ENCODE measurements at regions not wholly inside any gene's neighbourhood (a gene's known extent, or its start where the extent isn't known, plus 50 kb on each side); places are given as distances from the start of the nearest gene placed in this dataset.
"Not testable (repeated sequence)": the region's sequence is repeated elsewhere in the genome, so short reads cannot be mapped to it uniquely, and the experiment has no call there.

GRCh38 chr11:100594320-100594719 is 92.8 kb upstream of the ARHGAP42 start:
- Histone ChIP-seq H3K4me3 (ENCODE audit: low read length) (no peak overlapping the region), H3K9ac (ENCODE audit: low read length) (no peak overlapping the region), H3K27me3 (ENCODE audit: control insufficient read depth, insufficient read depth, low read length) (no peaks in the 10 kb centered on the region), H3K36me3 (ENCODE audit: control insufficient read depth, insufficient read depth, low read length) (no peaks in the 10 kb centered on the region), H3K27ac (ENCODE audit: low read depth, low read length) (no peak overlapping the region), H3K4me1 (ENCODE audit: control insufficient read depth, insufficient read depth, low read length) (peaks cover 5% of the 10 kb centered on the region)

- Histone ChIP-seq H3K4me3 (ENCODE audit: low read length) (no peak overlapping the region), H3K36me3 (ENCODE audit: control insufficient read depth, insufficient read depth, low read length) (no peaks in the 10 kb centered on the region), H3K27me3 (ENCODE audit: control insufficient read depth, insufficient read depth, low read length) (no peaks in the 10 kb centered on the region), H3K9ac (ENCODE audit: low read length) (no peak overlapping the region), H3K27ac (ENCODE audit: low read depth, low read length) (no peak overlapping the region), H3K4me1 (ENCODE audit: control insufficient read depth, insufficient read depth, low read length) (no peaks in the 10 kb centered on the region)
Observed at GRCh38 chr11:100600941-100601340, 86.1 kb upstream of the ARHGAP42 start.

- no peak overlapping the region for H3K4me3 ChIP-seq (ENCODE audit: low read length)
- H3K27ac ChIP-seq (ENCODE audit: low read depth, low read length), result no peak overlapping the region
- no peak overlapping the region for H3K9ac ChIP-seq (ENCODE audit: low read length)
- no peaks in the 10 kb centered on the region for H3K36me3 ChIP-seq (ENCODE audit: control insufficient read depth, insufficient read depth, low read length)
- H3K27me3 ChIP-seq (ENCODE audit: control insufficient read depth, insufficient read depth, low read length), result no peaks in the 10 kb centered on the region
- no peaks in the 10 kb centered on the region for H3K4me1 ChIP-seq (ENCODE audit: control insufficient read depth, insufficient read depth, low read length)
Observed at GRCh38 chr11:100602716-100603115, 84.4 kb upstream of the ARHGAP42 start.

- not testable (repeated sequence) for H3K36me3 ChIP-seq (ENCODE audit: control insufficient read depth, insufficient read depth, low read length); H3K27me3 ChIP-seq (ENCODE audit: control insufficient read depth, insufficient read depth, low read length); H3K9ac ChIP-seq (ENCODE audit: low read length); H3K4me1 ChIP-seq (ENCODE audit: control insufficient read depth, insufficient read depth, low read length); H3K4me3 ChIP-seq (ENCODE audit: low read length); H3K27ac ChIP-seq (ENCODE audit: low read depth, low read length)
Observed at GRCh38 chr11:100607761-100608160, 79.3 kb upstream of the ARHGAP42 start.

- Histone ChIP-seq H3K27ac (ENCODE audit: low read depth, low read length) (no peak overlapping the region), H3K27me3 (ENCODE audit: control insufficient read depth, insufficient read depth, low read length) (no peaks in the 10 kb centered on the region), H3K4me1 (ENCODE audit: control insufficient read depth, insufficient read depth, low read length) (no peaks in the 10 kb centered on the region), H3K9ac (ENCODE audit: low read length) (no peak overlapping the region), H3K4me3 (ENCODE audit: low read length) (no peak overlapping the region), H3K36me3 (ENCODE audit: control insufficient read depth, insufficient read depth, low read length) (no peaks in the 10 kb centered on the region)
Observed at GRCh38 chr11:100612766-100613165, 74.3 kb upstream of the ARHGAP42 start.

GRCh38 chr11:100618914-100619313 is 68.2 kb upstream of the ARHGAP42 start:
- Histone ChIP-seq H3K27me3 (ENCODE audit: control insufficient read depth, insufficient read depth, low read length) (no peaks in the 10 kb centered on the region), H3K36me3 (ENCODE audit: control insufficient read depth, insufficient read depth, low read length) (no peaks in the 10 kb centered on the region), H3K4me1 (ENCODE audit: control insufficient read depth, insufficient read depth, low read length) (no peaks in the 10 kb centered on the region), H3K27ac (ENCODE audit: low read depth, low read length) (no peak overlapping the region), H3K4me3 (ENCODE audit: low read length) (no peak overlapping the region), H3K9ac (ENCODE audit: low read length) (no peak overlapping the region)

GRCh38 chr11:100619484-100619883 is 67.6 kb upstream of the ARHGAP42 start:
- H3K27me3 ChIP-seq (ENCODE audit: control insufficient read depth, insufficient read depth, low read length), result no peaks in the 10 kb centered on the region
- H3K4me3 ChIP-seq (ENCODE audit: low read length), result no peak overlapping the region
- H3K27ac ChIP-seq (ENCODE audit: low read depth, low read length), result no peak overlapping the region
- no peak overlapping the region for H3K9ac ChIP-seq (ENCODE audit: low read length)
- no peaks in the 10 kb centered on the region for H3K36me3 ChIP-seq (ENCODE audit: control insufficient read depth, insufficient read depth, low read length)
- no peaks in the 10 kb centered on the region for H3K4me1 ChIP-seq (ENCODE audit: control insufficient read depth, insufficient read depth, low read length)

- Histone ChIP-seq H3K27ac (ENCODE audit: low read depth, low read length) (no peak overlapping the region), H3K9ac (ENCODE audit: low read length) (no peak overlapping the region), H3K27me3 (ENCODE audit: control insufficient read depth, insufficient read depth, low read length) (no peaks in the 10 kb centered on the region), H3K4me1 (ENCODE audit: control insufficient read depth, insufficient read depth, low read length) (no peaks in the 10 kb centered on the region), H3K36me3 (ENCODE audit: control insufficient read depth, insufficient read depth, low read length) (no peaks in the 10 kb centered on the region), H3K4me3 (ENCODE audit: low read length) (no peak overlapping the region)
Observed at GRCh38 chr11:100622404-100622803, 64.7 kb upstream of the ARHGAP42 start.

- H3K27me3 ChIP-seq (ENCODE audit: control insufficient read depth, insufficient read depth, low read length), result no peaks in the 10 kb centered on the region
- no peak overlapping the region for H3K27ac ChIP-seq (ENCODE audit: low read depth, low read length)
- no peak overlapping the region for H3K4me3 ChIP-seq (ENCODE audit: low read length)
- no peaks in the 10 kb centered on the region for H3K36me3 ChIP-seq (ENCODE audit: control insufficient read depth, insufficient read depth, low read length)
- H3K4me1 ChIP-seq (ENCODE audit: control insufficient read depth, insufficient read depth, low read length), result no peaks in the 10 kb centered on the region
- no peak overlapping the region for H3K9ac ChIP-seq (ENCODE audit: low read length)
Observed at GRCh38 chr11:100624346-100624745, 62.7 kb upstream of the ARHGAP42 start.

GRCh38 chr11:100625041-100625440 is 62.0 kb upstream of the ARHGAP42 start:
- Histone ChIP-seq H3K9ac (ENCODE audit: low read length) (no peak overlapping the region), H3K36me3 (ENCODE audit: control insufficient read depth, insufficient read depth, low read length) (no peaks in the 10 kb centered on the region), H3K4me1 (ENCODE audit: control insufficient read depth, insufficient read depth, low read length) (no peaks in the 10 kb centered on the region), H3K4me3 (ENCODE audit: low read length) (no peak overlapping the region), H3K27ac (ENCODE audit: low read depth, low read length) (no peak overlapping the region), H3K27me3 (ENCODE audit: control insufficient read depth, insufficient read depth, low read length) (no peaks in the 10 kb centered on the region)

- Histone ChIP-seq H3K27me3 (ENCODE audit: control insufficient read depth, insufficient read depth, low read length) (no peaks in the 10 kb centered on the region), H3K36me3 (ENCODE audit: control insufficient read depth, insufficient read depth, low read length) (no peaks in the 10 kb centered on the region), H3K27ac (ENCODE audit: low read depth, low read length) (no peak overlapping the region), H3K4me1 (ENCODE audit: control insufficient read depth, insufficient read depth, low read length) (no peaks in the 10 kb centered on the region), H3K9ac (ENCODE audit: low read length) (no peak overlapping the region), H3K4me3 (ENCODE audit: low read length) (no peak overlapping the region)
Observed at GRCh38 chr11:100629671-100630070, 57.4 kb upstream of the ARHGAP42 start.

GRCh38 chr11:100630898-100631297 is 56.2 kb upstream of the ARHGAP42 start:
- H3K9ac ChIP-seq (ENCODE audit: low read length), result no peak overlapping the region
- H3K4me3 ChIP-seq (ENCODE audit: low read length), result no peak overlapping the region
- no peaks in the 10 kb centered on the region for H3K36me3 ChIP-seq (ENCODE audit: control insufficient read depth, insufficient read depth, low read length)
- H3K27me3 ChIP-seq (ENCODE audit: control insufficient read depth, insufficient read depth, low read length), result no peaks in the 10 kb centered on the region
- H3K27ac ChIP-seq (ENCODE audit: low read depth, low read length), result no peak overlapping the region
- H3K4me1 ChIP-seq (ENCODE audit: control insufficient read depth, insufficient read depth, low read length), result no peaks in the 10 kb centered on the region

GRCh38 chr11:100631316-100631715 is 55.8 kb upstream of the ARHGAP42 start:
- no peak overlapping the region for H3K27ac ChIP-seq (ENCODE audit: low read depth, low read length)
- H3K27me3 ChIP-seq (ENCODE audit: control insufficient read depth, insufficient read depth, low read length), result no peaks in the 10 kb centered on the region
- no peak overlapping the region for H3K4me3 ChIP-seq (ENCODE audit: low read length)
- H3K4me1 ChIP-seq (ENCODE audit: control insufficient read depth, insufficient read depth, low read length), result no peaks in the 10 kb centered on the region
- H3K9ac ChIP-seq (ENCODE audit: low read length), result no peak overlapping the region
- no peaks in the 10 kb centered on the region for H3K36me3 ChIP-seq (ENCODE audit: control insufficient read depth, insufficient read depth, low read length)
